ENCODE measurements at regions not wholly inside any gene's neighbourhood (a gene's known extent, or its start where the extent isn't known, plus 50 kb on each side); places are given as distances from the start of the nearest gene placed in this dataset.
"Not testable (repeated sequence)": the region's sequence is repeated elsewhere in the genome, so short reads cannot be mapped to it uniquely, and the experiment has no call there.

GRCh38 chr6:106883808-106884262, 90.7 kb downstream of the CD24 start:
- peak; percentile 38 for DNase-seq

GRCh38 chr6:106882601-106883518, 91.7 kb downstream of the CD24 start:
- no peak for DNase-seq

GRCh38 chr6:106882138-106882537, 92.4 kb downstream of the CD24 start:
- no peak for DNase-seq

- DNase-seq, result no peak
Observed at GRCh38 chr6:106880952-106881351, 93.6 kb downstream of the CD24 start.

- DNase-seq, result no peak
Observed at GRCh38 chr6:106875782-106876321, 98.7 kb downstream of the CD24 start.

- no peak for DNase-seq
Observed at GRCh38 chr6:106874481-106874880, 100.0 kb downstream of the CD24 start.

GRCh38 chr6:106872049-106872448, 102.5 kb downstream of the CD24 start:
- no peak for DNase-seq

- DNase-seq, result no peak
Observed at GRCh38 chr6:106870824-106871717, 103.5 kb downstream of the CD24 start.

- DNase-seq, result no peak
Observed at GRCh38 chr6:106870069-106870468, 104.5 kb downstream of the CD24 start.

- DNase-seq, result no peak
Observed at GRCh38 chr6:106869203-106869602, 105.3 kb downstream of the CD24 start.

GRCh38 chr6:106866875-106867658, 107.5 kb downstream of the CD24 start:
- DNase-seq, result no peak

- no peak for DNase-seq
Observed at GRCh38 chr6:106862858-106863257, 111.7 kb downstream of the CD24 start.

GRCh38 chr6:106860940-106861339, 113.6 kb downstream of the CD24 start:
- no peak for DNase-seq

GRCh38 chr6:106858653-106859092, 115.9 kb downstream of the CD24 start:
- no peak for DNase-seq

GRCh38 chr6:106857771-106858652, 116.5 kb downstream of the CD24 start:
- no peak for DNase-seq

- DNase-seq, result not testable (repeated sequence)
Observed at GRCh38 chr6:106857310-106857709, 117.2 kb downstream of the CD24 start.

GRCh38 chr6:106856227-106856874, 118.2 kb downstream of the CD24 start:
- no peak for DNase-seq

- DNase-seq, result no peak
Observed at GRCh38 chr6:106855117-106855516, 119.4 kb downstream of the CD24 start.

- no peak for DNase-seq
Observed at GRCh38 chr6:106849676-106850332, 124.7 kb downstream of the CD24 start.

- DNase-seq, result no peak
Observed at GRCh38 chr6:106849120-106849519, 125.4 kb downstream of the CD24 start.
